ENCODE measurements at regions not wholly inside any gene's neighbourhood (a gene's known extent, or its start where the extent isn't known, plus 50 kb on each side); places are given as distances from the start of the nearest gene placed in this dataset.
"Not testable (repeated sequence)": the region's sequence is repeated elsewhere in the genome, so short reads cannot be mapped to it uniquely, and the experiment has no call there.

GRCh38 chr12:131570596-131570995, 140.3 kb upstream of the SFSWAP start:
- no peaks in the 10 kb centered on the region for H3K36me3 ChIP-seq
- H3K9me3 ChIP-seq: no peaks in the 10 kb centered on the region
- no peak overlapping the region for H3K4me3 ChIP-seq (ENCODE audit: low read depth, low read length)
- no peaks in the 10 kb centered on the region for H3K27me3 ChIP-seq
- H3K4me1 ChIP-seq: no peaks in the 10 kb centered on the region
- no peak for TF ChIP-seq CTCF (IDR thresholded peaks at IDR 0.05; ENCODE audit: low read depth, low read length)
- DNase-seq: no peak

- H3K27me3 ChIP-seq: no peaks in the 10 kb centered on the region
- no peak overlapping the region for H3K4me3 ChIP-seq (ENCODE audit: low read depth, low read length)
- no peak for DNase-seq
- H3K4me1 ChIP-seq: no peaks in the 10 kb centered on the region
- no peak for TF ChIP-seq CTCF (IDR thresholded peaks at IDR 0.05; ENCODE audit: low read depth, low read length)
- H3K9me3 ChIP-seq: no peaks in the 10 kb centered on the region
- H3K36me3 ChIP-seq: no peaks in the 10 kb centered on the region
Observed at GRCh38 chr12:131571827-131572226, 139.1 kb upstream of the SFSWAP start.

- no peak for TF ChIP-seq CTCF (IDR thresholded peaks at IDR 0.05; ENCODE audit: low read depth, low read length)
- H3K27me3 ChIP-seq: no peaks in the 10 kb centered on the region
Observed at GRCh38 chr12:131572626-131573025, 138.3 kb upstream of the SFSWAP start.

GRCh38 chr12:131573631-131574394, 137.1 kb upstream of the SFSWAP start:
- Histone ChIP-seq H3K27me3 (no peaks in the 10 kb centered on the region), H3K9me3 (no peaks in the 10 kb centered on the region)

More at GRCh38 chr12:131572626-131573025, 138.3 kb upstream of the SFSWAP start:
- no peak overlapping the region for H3K4me3 ChIP-seq (ENCODE audit: low read depth, low read length)
- no peak for DNase-seq
- H3K36me3 ChIP-seq: no peaks in the 10 kb centered on the region
- no peaks in the 10 kb centered on the region for H3K4me1 ChIP-seq
- no peaks in the 10 kb centered on the region for H3K9me3 ChIP-seq

GRCh38 chr12:131574395-131574771, 136.5 kb upstream of the SFSWAP start:
- TF ChIP-seq CTCF (IDR thresholded peaks at IDR 0.05; ENCODE audit: low read depth, low read length): no peak
- no peaks in the 10 kb centered on the region for H3K27me3 ChIP-seq
- no peaks in the 10 kb centered on the region; the same call in 1 of the 2 replicates for H3K4me1 ChIP-seq
- no peak for DNase-seq
- no peak overlapping the region for H3K4me3 ChIP-seq (ENCODE audit: low read depth, low read length)
- H3K9me3 ChIP-seq: no peaks in the 10 kb centered on the region
- no peaks in the 10 kb centered on the region for H3K36me3 ChIP-seq

More at GRCh38 chr12:131573631-131574394, 137.1 kb upstream of the SFSWAP start:
- H3K4me1 ChIP-seq: no peaks in the 10 kb centered on the region; the same call in 1 of the 2 replicates
- no peak for DNase-seq
- no peak for TF ChIP-seq CTCF (IDR thresholded peaks at IDR 0.05; ENCODE audit: low read depth, low read length)
- no peak overlapping the region for H3K4me3 ChIP-seq (ENCODE audit: low read depth, low read length)
- no peaks in the 10 kb centered on the region for H3K36me3 ChIP-seq

GRCh38 chr12:131575371-131575770, 135.5 kb upstream of the SFSWAP start:
- TF ChIP-seq CTCF (IDR thresholded peaks at IDR 0.05; ENCODE audit: low read depth, low read length): no peak

GRCh38 chr12:131576734-131577133, 134.2 kb upstream of the SFSWAP start:
- not testable (repeated sequence) for DNase-seq; H3K4me3 ChIP-seq (ENCODE audit: low read depth, low read length); H3K4me1 ChIP-seq; H3K9me3 ChIP-seq; H3K27me3 ChIP-seq; H3K36me3 ChIP-seq

More at GRCh38 chr12:131575371-131575770, 135.5 kb upstream of the SFSWAP start:
- Histone ChIP-seq H3K4me3 (ENCODE audit: low read depth, low read length) (no peak overlapping the region), H3K27me3 (no peaks in the 10 kb centered on the region), H3K4me1 (no peaks in the 10 kb centered on the region; the same call in 1 of the 2 replicates), H3K9me3 (no peaks in the 10 kb centered on the region), H3K36me3 (no peaks in the 10 kb centered on the region)
- DNase-seq: no peak

All from BE2C (cell line).